ENCODE measurements at regions not wholly inside any gene's neighbourhood (a gene's known extent, or its start where the extent isn't known, plus 50 kb on each side); places are given as distances from the start of the nearest gene placed in this dataset.

- in situ Hi-C loops (cut with MboI; ENCODE audit: low pct_unique_long_range_greater_than_20kb, low sequenced_read_pairs, unreplicated experiment): no loop called here
- TF ChIP-seq CTCF (IDR thresholded peaks at IDR 0.05; ENCODE audit: extremely low read depth, insufficient read depth, missing control alignments): no peak
- no peak for DNase-seq (ENCODE audit: low spot score)
Measured at GRCh38 chr20:54843865-54844264, 368.5 kb downstream of the DOK5 start.

GRCh38 chr20:54843431-54843830, 368.0 kb downstream of the DOK5 start:
- DNase-seq (ENCODE audit: low spot score): no peak
- no peak for TF ChIP-seq CTCF (IDR thresholded peaks at IDR 0.05; ENCODE audit: extremely low read depth, insufficient read depth, missing control alignments)
- in situ Hi-C loops (cut with MboI; ENCODE audit: low pct_unique_long_range_greater_than_20kb, low sequenced_read_pairs, unreplicated experiment): no loop called here

GRCh38 chr20:54839224-54839623, 363.8 kb downstream of the DOK5 start:
- DNase-seq (ENCODE audit: low spot score): no peak
- TF ChIP-seq CTCF (IDR thresholded peaks at IDR 0.05; ENCODE audit: extremely low read depth, insufficient read depth, missing control alignments): no peak
- in situ Hi-C loops (cut with MboI; ENCODE audit: low pct_unique_long_range_greater_than_20kb, low sequenced_read_pairs, unreplicated experiment): no loop called here

GRCh38 chr20:54837226-54837625, 361.8 kb downstream of the DOK5 start:
- no peak for TF ChIP-seq CTCF (IDR thresholded peaks at IDR 0.05; ENCODE audit: extremely low read depth, insufficient read depth, missing control alignments)
- in situ Hi-C loops (cut with MboI; ENCODE audit: low pct_unique_long_range_greater_than_20kb, low sequenced_read_pairs, unreplicated experiment): no loop called here
- DNase-seq (ENCODE audit: low spot score): no peak

- in situ Hi-C loops (cut with MboI; ENCODE audit: low pct_unique_long_range_greater_than_20kb, low sequenced_read_pairs, unreplicated experiment): no loop called here
- DNase-seq (ENCODE audit: low spot score): no peak
- no peak for TF ChIP-seq CTCF (IDR thresholded peaks at IDR 0.05; ENCODE audit: extremely low read depth, insufficient read depth, missing control alignments)
Measured at GRCh38 chr20:54822386-54822785, 347.0 kb downstream of the DOK5 start.

- in situ Hi-C loops (cut with MboI; ENCODE audit: low pct_unique_long_range_greater_than_20kb, low sequenced_read_pairs, unreplicated experiment): no loop called here
- DNase-seq (ENCODE audit: low spot score): no peak
- TF ChIP-seq CTCF (IDR thresholded peaks at IDR 0.05; ENCODE audit: extremely low read depth, insufficient read depth, missing control alignments): no peak
Measured at GRCh38 chr20:54820392-54820791, 345.0 kb downstream of the DOK5 start.

- in situ Hi-C loops (cut with MboI; ENCODE audit: low pct_unique_long_range_greater_than_20kb, low sequenced_read_pairs, unreplicated experiment): no loop called here
- no peak for TF ChIP-seq CTCF (IDR thresholded peaks at IDR 0.05; ENCODE audit: extremely low read depth, insufficient read depth, missing control alignments)
- DNase-seq (ENCODE audit: low spot score): no peak
Measured at GRCh38 chr20:54806462-54806861, 331.1 kb downstream of the DOK5 start.

Data from GM13977 (cell line).